HG02884 (cell line): ENCODE measurements at regions not wholly inside any gene's neighbourhood (a gene's known extent, or its start where the extent isn't known, plus 50 kb on each side); places are given as distances from the start of the nearest gene placed in this dataset.

Experiments used
- ATAC-seq: cut with Tn5 transposase; IDR thresholded peaks from one replicate; pipeline ENCODE4 v1.9.1; 2021; ENCODE audit warnings: mild to moderate bottlenecking, moderate library complexity; ENCODE audit not compliant: unreplicated experiment

GRCh38 chr2:59560769-59561168 is 992.7 kb downstream of the BCL11A start:
- ATAC-seq, result no peak

- ATAC-seq, result no peak
These were observed 1012.6 kb downstream of the BCL11A start for GRCh38 chr2:59540864-59541263.

- ATAC-seq, result no peak
These were observed 1015.0 kb downstream of the BCL11A start for GRCh38 chr2:59538398-59538911.

GRCh38 chr2:59532808-59533207 is 1020.6 kb downstream of the BCL11A start:
- ATAC-seq, result no peak

- ATAC-seq, result no peak
These were observed 1023.2 kb downstream of the BCL11A start for GRCh38 chr2:59530258-59530657.

- no peak for ATAC-seq
These were observed 1023.7 kb downstream of the BCL11A start for GRCh38 chr2:59529726-59530125.

- ATAC-seq, result no peak
These were observed 1024.9 kb downstream of the BCL11A start for GRCh38 chr2:59528525-59528924.

- no peak for ATAC-seq
These were observed 1050.5 kb downstream of the BCL11A start for GRCh38 chr2:59502981-59503380.

GRCh38 chr2:59490994-59491393 is 1062.5 kb downstream of the BCL11A start:
- no peak for ATAC-seq

GRCh38 chr2:59490192-59490591 is 1063.3 kb downstream of the BCL11A start:
- no peak for ATAC-seq

- ATAC-seq, result no peak
These were observed 1068.8 kb downstream of the BCL11A start for GRCh38 chr2:59484673-59485072.

- no peak for ATAC-seq
These were observed 1090.0 kb downstream of the BCL11A start for GRCh38 chr2:59463426-59463825.

- no peak for ATAC-seq
These were observed 1090.8 kb downstream of the BCL11A start for GRCh38 chr2:59462422-59463197.

- ATAC-seq, result no peak
These were observed 1092.3 kb downstream of the BCL11A start for GRCh38 chr2:59461127-59461526.

- no peak for ATAC-seq
These were observed 1094.7 kb downstream of the BCL11A start for GRCh38 chr2:59458800-59459199.

- ATAC-seq, result no peak
These were observed 1097.2 kb downstream of the BCL11A start for GRCh38 chr2:59456285-59456684.

- ATAC-seq, result no peak
These were observed 1104.2 kb downstream of the BCL11A start for GRCh38 chr2:59449274-59449673.

- no peak for ATAC-seq
These were observed 1113.0 kb downstream of the BCL11A start for GRCh38 chr2:59440491-59440890.

- no peak for ATAC-seq
These were observed 1117.8 kb downstream of the BCL11A start for GRCh38 chr2:59435635-59436034.

GRCh38 chr2:59428940-59429339 is 1124.5 kb downstream of the BCL11A start:
- no peak for ATAC-seq

GRCh38 chr2:59427980-59428379 is 1125.5 kb downstream of the BCL11A start:
- ATAC-seq, result no peak

- ATAC-seq, result no peak
These were observed 1128.2 kb downstream of the BCL11A start for GRCh38 chr2:59425247-59425646.
